HL-60 (cell line): ENCODE measurements at regions not wholly inside any gene's neighbourhood (a gene's known extent, or its start where the extent isn't known, plus 50 kb on each side); places are given as distances from the start of the nearest gene placed in this dataset.

Experiments used
- DNase-seq, 2 experiments: peaks; one replicate each; pipeline ENCODE4 v3.0.0-alpha.2; 2010 to 2020; ENCODE audit warnings: low read depth in 1 of 2, low spot score in 1 of 2
- H3K27ac ChIP-seq: fragments of 250-450 bp; sonication (Bioruptor Pico); replicated peaks from 2 replicates; pipeline ENCODE4 v1.5.1; 2020; ENCODE audit warnings: mild to moderate bottlenecking, moderate library complexity
- H3K27me3 ChIP-seq: fragments of 250-450 bp; sonication (Bioruptor Pico); 2 replicates; pipeline ENCODE4 v1.5.1; 2021; ENCODE audit warnings: mild to moderate bottlenecking, moderate library complexity; ENCODE audit not compliant: insufficient read depth, poor library complexity, severe bottlenecking
- H3K4me3 ChIP-seq: replicated peaks from 2 replicates; pipeline ENCODE4 v1.5.1; 2011; ENCODE audit warnings: mild to moderate bottlenecking, control low read depth, low read length; ENCODE audit not compliant: insufficient read depth
- CTCF ChIP-seq: IDR thresholded peaks from one replicate; pipeline ENCODE4 v1.5.1; 2011; ENCODE audit warnings: low read length, control low read depth, inconsistent platforms; ENCODE audit not compliant: insufficient read depth
- GABPA ChIP-seq: IDR thresholded peaks from 2 replicates; pipeline ENCODE4 v1.6.1; 2012; ENCODE audit warnings: low read depth
- POLR2AphosphoS5 ChIP-seq: IDR thresholded peaks from 2 replicates; pipeline ENCODE4 v1.6.1; 2012; ENCODE audit warnings: low read depth
- SPI1 ChIP-seq: IDR thresholded peaks from 2 replicates; pipeline ENCODE4 v1.6.1; 2012; ENCODE audit warnings: low read depth, mild to moderate bottlenecking, borderline replicate concordance
- TF ChIP-seq, protein P1 (sequence below): IDR thresholded peaks from 2 replicates; pipeline ENCODE4 v1.6.1; 2012; ENCODE audit warnings: low read depth; ENCODE audit not compliant: insufficient replicate concordance

DNA sequence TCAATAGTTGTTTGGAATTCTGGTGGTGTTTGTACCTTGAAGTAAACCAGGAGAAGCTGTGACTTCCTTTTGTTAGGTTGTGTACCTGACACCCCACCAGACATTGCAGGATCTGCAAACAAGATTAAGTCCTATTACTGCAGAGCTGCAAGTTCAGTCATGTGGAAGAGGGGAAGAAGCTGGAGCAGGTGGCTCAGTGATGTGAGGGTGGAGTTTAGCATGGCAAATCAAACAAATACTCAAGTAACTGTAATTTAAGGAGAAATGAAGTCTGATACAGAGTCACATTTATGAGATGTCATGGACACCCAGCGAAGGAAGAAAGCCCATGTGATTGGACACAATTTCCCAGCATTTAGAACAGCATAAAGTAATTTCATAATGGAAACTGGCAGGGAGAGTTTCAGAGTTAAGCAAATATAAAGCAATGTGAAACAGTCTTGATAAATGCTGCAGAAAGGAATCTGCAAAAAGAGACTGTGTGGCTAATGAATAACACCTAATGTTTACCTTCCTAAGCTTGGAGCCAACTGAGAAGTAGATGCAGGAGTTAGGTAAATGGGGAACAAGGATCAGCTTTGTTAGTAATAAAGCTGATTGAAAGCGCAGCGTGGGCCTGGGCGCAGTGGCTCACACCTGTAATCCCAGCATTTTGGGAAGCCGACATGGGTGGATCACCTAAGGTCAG is 249.1 kb downstream of the GBA3 start:
- H3K27me3 ChIP-seq = no peaks in the 10 kb centered on the region
- H3K27ac ChIP-seq = no peak overlapping the region
- TF ChIP-seq CTCF (no peak), GABPA (no peak), POLR2AphosphoS5 (no peak), SPI1 (no peak)
- TF ChIP-seq, protein P1, sequence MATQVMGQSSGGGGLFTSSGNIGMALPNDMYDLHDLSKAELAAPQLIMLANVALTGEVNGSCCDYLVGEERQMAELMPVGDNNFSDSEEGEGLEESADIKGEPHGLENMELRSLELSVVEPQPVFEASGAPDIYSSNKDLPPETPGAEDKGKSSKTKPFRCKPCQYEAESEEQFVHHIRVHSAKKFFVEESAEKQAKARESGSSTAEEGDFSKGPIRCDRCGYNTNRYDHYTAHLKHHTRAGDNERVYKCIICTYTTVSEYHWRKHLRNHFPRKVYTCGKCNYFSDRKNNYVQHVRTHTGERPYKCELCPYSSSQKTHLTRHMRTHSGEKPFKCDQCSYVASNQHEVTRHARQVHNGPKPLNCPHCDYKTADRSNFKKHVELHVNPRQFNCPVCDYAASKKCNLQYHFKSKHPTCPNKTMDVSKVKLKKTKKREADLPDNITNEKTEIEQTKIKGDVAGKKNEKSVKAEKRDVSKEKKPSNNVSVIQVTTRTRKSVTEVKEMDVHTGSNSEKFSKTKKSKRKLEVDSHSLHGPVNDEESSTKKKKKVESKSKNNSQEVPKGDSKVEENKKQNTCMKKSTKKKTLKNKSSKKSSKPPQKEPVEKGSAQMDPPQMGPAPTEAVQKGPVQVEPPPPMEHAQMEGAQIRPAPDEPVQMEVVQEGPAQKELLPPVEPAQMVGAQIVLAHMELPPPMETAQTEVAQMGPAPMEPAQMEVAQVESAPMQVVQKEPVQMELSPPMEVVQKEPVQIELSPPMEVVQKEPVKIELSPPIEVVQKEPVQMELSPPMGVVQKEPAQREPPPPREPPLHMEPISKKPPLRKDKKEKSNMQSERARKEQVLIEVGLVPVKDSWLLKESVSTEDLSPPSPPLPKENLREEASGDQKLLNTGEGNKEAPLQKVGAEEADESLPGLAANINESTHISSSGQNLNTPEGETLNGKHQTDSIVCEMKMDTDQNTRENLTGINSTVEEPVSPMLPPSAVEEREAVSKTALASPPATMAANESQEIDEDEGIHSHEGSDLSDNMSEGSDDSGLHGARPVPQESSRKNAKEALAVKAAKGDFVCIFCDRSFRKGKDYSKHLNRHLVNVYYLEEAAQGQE = no peak
- DNase-seq = no peak
- H3K4me3 ChIP-seq = no peak overlapping the region

GRCh38 chr4:22932326-22932725 is 239.6 kb downstream of the GBA3 start:
- H3K4me3 ChIP-seq = no peak overlapping the region
- TF ChIP-seq CTCF = no peak
- no peak for TF ChIP-seq POLR2AphosphoS5
- TF ChIP-seq GABPA = no peak
- no peak for TF ChIP-seq SPI1
- TF ChIP-seq, protein P1 = no peak
- H3K27ac ChIP-seq = no peak overlapping the region
- no peaks in the 10 kb centered on the region for H3K27me3 ChIP-seq
- DNase-seq = no peak

- no peaks in the 10 kb centered on the region for H3K27me3 ChIP-seq
- no peak overlapping the region for H3K4me3 ChIP-seq
Measured at GRCh38 chr4:22922426-22922825, 229.7 kb downstream of the GBA3 start.

More at GRCh38 chr4:22922426-22922825, 229.7 kb downstream of the GBA3 start:
- TF ChIP-seq SPI1 (no peak), GABPA (no peak), POLR2AphosphoS5 (no peak)
- TF ChIP-seq, protein P1 = no peak
- H3K27ac ChIP-seq = no peak overlapping the region
- no peak for DNase-seq
